HepG2 (cell line): ENCODE measurements at regions not wholly inside any gene's neighbourhood (a gene's known extent, or its start where the extent isn't known, plus 50 kb on each side); places are given as distances from the start of the nearest gene placed in this dataset.

ENCODE experiments used
- ATAC-seq: fragments of 200-7000 bp; cut with Tn5 transposase; 3 replicates; pipeline ENCODE4 v1.9.1; 2020; ENCODE audit warnings: mild to moderate bottlenecking, moderate library complexity
- BruUV-seq: library from RNA; stranded (reverse); fragments of 400-500 nt; replicated peaks from 2 replicates; lab custom pipeline; 2021; lab: Mats Ljungman, UMichigan
- CTCF ChIA-PET: fragments of 300-600 bp; formaldehyde crosslinking; extraction: SDS; loops from one replicate; lab custom pipeline; 2021; ENCODE audit warnings: low total read pairs, inconsistent platforms, low intra/inter-chr PET ratio; lab: Yijun Ruan, JAX
- POLR2A ChIA-PET: fragments of 350-600 bp; sonication (Branson Sonifier 250); formaldehyde crosslinking; loops from one replicate; lab custom pipeline; 2020; ENCODE audit warnings: antibody characterized with exemption, inconsistent platforms; lab: Yijun Ruan, JAX
- DNase-seq: peaks from one replicate; pipeline ENCODE4 v3.0.0-alpha.2; 2015; ENCODE audit warnings: low spot score
- FAIRE-seq: peaks from 3 replicates; lab custom pipeline; 2011; peaks lifted over from hg19 to GRCh38; lab: Jason Lieb, UNC
- H2AFZ ChIP-seq: one replicate; pipeline ENCODE4 v1.6.1; 2011; ENCODE audit warnings: low read length, inconsistent platforms
- H3K27ac ChIP-seq: fragments of 300-600 bp; 3 replicates; pipeline ENCODE4 v1.8.0; 2011; ENCODE audit warnings: mixed run types, mild to moderate bottlenecking, mixed read lengths, low read length, inconsistent platforms; ENCODE audit not compliant: insufficient read depth; ENCODE audit errors: extremely low read length
- H3K27me3 ChIP-seq, 2 experiments: fragments of 200-600 bp in 1 of 2; 2 replicates in 1 of 2; 3 replicates in 1 of 2; pipeline versions ENCODE4 v1.6.0 to v1.8.0; 2011; ENCODE audit warnings: low read length in 2 of 2, mild to moderate bottlenecking in 2 of 2, moderate library complexity in 2 of 2, inconsistent platforms in 1 of 2; ENCODE audit not compliant: insufficient read depth in 2 of 2, control insufficient read depth in 1 of 2
- H3K36me3 ChIP-seq, 2 experiments: fragments of 200-600 bp in 1 of 2; replicated peaks in 1 of 2; 2 replicates in 1 of 2; 3 replicates in 1 of 2; pipeline versions ENCODE4 v1.5.1 to v1.8.0; 2011; ENCODE audit warnings: low read length in 2 of 2, inconsistent platforms in 1 of 2; ENCODE audit not compliant: insufficient read depth in 2 of 2, control insufficient read depth in 1 of 2
- H3K4me1 ChIP-seq: 2 replicates; pipeline ENCODE4 v1.5.1; 2012; ENCODE audit warnings: low read length, inconsistent platforms; ENCODE audit not compliant: insufficient read depth
- H3K4me2 ChIP-seq: 2 replicates; pipeline ENCODE4 v1.6.0; 2011; ENCODE audit warnings: low read depth, low read length, inconsistent platforms
- H3K4me3 ChIP-seq, 3 experiments: fragments of 200-600 bp in 1 of 3; sonication (generic), shearing (Covaris generic) in 1 of 3; replicated peaks in 1 of 3; 2 replicates each; pipeline ENCODE4 v1.5.1; 2011 to 2016; ENCODE audit warnings: low read length in 3 of 3, inconsistent platforms in 2 of 3, low read depth in 2 of 3, mild to moderate bottlenecking in 2 of 3, control low read depth in 1 of 3, mixed read lengths in 1 of 3; ENCODE audit not compliant: insufficient read depth in 1 of 3
- H3K79me2 ChIP-seq: one replicate; pipeline ENCODE4 v1.6.1; 2011; ENCODE audit warnings: low read length, inconsistent platforms; ENCODE audit not compliant: insufficient read depth
- H3K9ac ChIP-seq: 2 replicates; pipeline ENCODE4 v1.6.0; 2011; ENCODE audit warnings: mild to moderate bottlenecking, low read depth, low read length, inconsistent platforms; ENCODE audit not compliant: insufficient read depth
- H3K9me3 ChIP-seq: 2 replicates; pipeline ENCODE4 v1.5.1; 2012; ENCODE audit warnings: mild to moderate bottlenecking, low read length
- H4K20me1 ChIP-seq: 2 replicates; pipeline ENCODE4 v1.6.0; 2011; ENCODE audit warnings: inconsistent platforms, mild to moderate bottlenecking, low read length, moderate library complexity; ENCODE audit not compliant: insufficient read depth
- AKNA ChIP-seq: sonication (generic); formaldehyde crosslinking; IDR thresholded peaks from 2 replicates; pipeline ENCODE4 v1.4.0; 2020; ENCODE audit warnings: missing genetic modification reagents, borderline replicate concordance
- ATM ChIP-seq: fragments of 450-650 bp; IDR thresholded peaks from 2 replicates; pipeline ENCODE4 v1.7.1; 2017; ENCODE audit warnings: mild to moderate bottlenecking, borderline replicate concordance
- CC2D1A ChIP-seq: sonication (generic); formaldehyde crosslinking; IDR thresholded peaks from 2 replicates; pipeline ENCODE4 v1.8.1; 2023; ENCODE audit warnings: mild to moderate bottlenecking, missing genetic modification reagents
- CHCHD3 ChIP-seq: sonication (generic); formaldehyde crosslinking; IDR thresholded peaks from 2 replicates; pipeline ENCODE4 v1.8.0; 2022; ENCODE audit warnings: mild to moderate bottlenecking, missing genetic modification reagents, moderate library complexity
- ESRRA ChIP-seq: sonication (generic); formaldehyde crosslinking; IDR thresholded peaks from 2 replicates; pipeline ENCODE4 v1.5.1; 2020; ENCODE audit warnings: mild to moderate bottlenecking, low read depth, missing genetic modification reagents
- HBP1 ChIP-seq: IDR thresholded peaks from 2 replicates; pipeline ENCODE4 v1.6.1; 2016; ENCODE audit warnings: low read depth, control low read depth
- ISL2 ChIP-seq: sonication (generic); formaldehyde crosslinking; IDR thresholded peaks from 2 replicates; pipeline ENCODE4 v1.5.0; 2020; ENCODE audit warnings: missing genetic modification reagents
- JDP2 ChIP-seq: sonication (generic); formaldehyde crosslinking; IDR thresholded peaks from 2 replicates; pipeline ENCODE4 v1.8.1; 2022; ENCODE audit warnings: missing genetic modification reagents, borderline replicate concordance
- MAF1 ChIP-seq: sonication (generic); formaldehyde crosslinking; IDR thresholded peaks from 2 replicates; pipeline ENCODE4 v1.5.0; 2020; ENCODE audit warnings: missing genetic modification reagents, borderline replicate concordance
- NFRKB ChIP-seq: fragments of 450-650 bp; IDR thresholded peaks from 2 replicates; pipeline ENCODE4 v1.6.1; 2017
- RBAK ChIP-seq: sonication (generic); formaldehyde crosslinking; IDR thresholded peaks from 2 replicates; pipeline ENCODE4 v1.5.1; 2020; ENCODE audit warnings: mild to moderate bottlenecking, missing genetic modification reagents
- SALL2 ChIP-seq: sonication (generic); formaldehyde crosslinking; IDR thresholded peaks from 2 replicates; pipeline ENCODE4 v1.8.1; 2023; ENCODE audit warnings: mild to moderate bottlenecking, missing genetic modification reagents, inconsistent platforms
- ZBTB4 ChIP-seq: sonication (generic); formaldehyde crosslinking; IDR thresholded peaks from 2 replicates; pipeline ENCODE4 v1.4.0; 2020; ENCODE audit warnings: missing genetic modification reagents, mild to moderate bottlenecking, borderline replicate concordance
- ZFP1 ChIP-seq: IDR thresholded peaks from 2 replicates; pipeline ENCODE4 v1.6.1; 2016
- ZNF768 ChIP-seq: sonication (generic); formaldehyde crosslinking; IDR thresholded peaks from 2 replicates; pipeline ENCODE4 v1.4.0; 2020; ENCODE audit warnings: missing genetic modification reagents
- WGBS: methylation state at CpG from one replicate; pipeline ENCODE4 v1.1.6; 2017; ENCODE audit warnings: low lambda C conversion rate; 5-methylcytosine and 5-hydroxymethylcytosine counted together
- in situ Hi-C: cut with HindIII; loops from 2 replicates; pipeline ENCODE4 v1.10.0; 2017; ENCODE audit warnings: low pct_unique_long_range_greater_than_20kb; ENCODE audit not compliant: extremely low pct_ligation_motif_present
- intact Hi-C: fragments of 100-400 bp; cut with micrococcal nuclease; formaldehyde crosslinking; loops from one replicate; pipeline ENCODE4 v1.10.0; 2022; ENCODE audit not compliant: unreplicated experiment

GRCh38 chrX:121165930-121166359 lies 118.5 kb downstream of the GLUD2 start:
- no TSS peak for BruUV-seq
- no peak overlapping the region for H3K4me2 ChIP-seq
- no peak for TF ChIP-seq NFRKB
- TF ChIP-seq ZFP1 = no peak
- no peak for TF ChIP-seq SALL2 (CRISPR knock-in tag)
- TF ChIP-seq ZNF768 (CRISPR knock-in tag) = no peak
- TF ChIP-seq ISL2 (CRISPR knock-in tag) = no peak
- TF ChIP-seq JDP2 (CRISPR knock-in tag) = no peak
- TF ChIP-seq ATM = no peak
- no peak for TF ChIP-seq ESRRA (CRISPR knock-in tag)
- TF ChIP-seq CC2D1A = no peak
- no peak for TF ChIP-seq MAF1 (CRISPR knock-in tag)
- TF ChIP-seq RBAK (CRISPR knock-in tag) = no peak
- TF ChIP-seq ZBTB4 = no peak
- no peak for TF ChIP-seq HBP1 (CRISPR knock-in tag)
- TF ChIP-seq CHCHD3 = no peak
- no peak for TF ChIP-seq AKNA (CRISPR knock-in tag)
- no peaks in the 10 kb centered on the region for H3K27me3 ChIP-seq
- FAIRE-seq (no peak), DNase-seq (no peak), ATAC-seq (no peak)
- H2AFZ ChIP-seq = no peak overlapping the region
- H3K79me2 ChIP-seq = no peaks in the 10 kb centered on the region
- H3K9ac ChIP-seq = no peak overlapping the region
- H3K27ac ChIP-seq = no peak overlapping the region
- H3K36me3 ChIP-seq = no peaks in the 10 kb centered on the region
- WGBS = 0% methylated on average over 2 of the region's 2 CpGs
- intact Hi-C loops (no loop called here), in situ Hi-C loops (no loop called here)
- H4K20me1 ChIP-seq = no peaks in the 10 kb centered on the region
- H3K4me1 ChIP-seq = no peaks in the 10 kb centered on the region
- ChIA-PET POLR2A (no interaction called here), CTCF (no interaction called here)
- H3K4me3 ChIP-seq = no peak overlapping the region
- H3K9me3 ChIP-seq = no peaks in the 10 kb centered on the region
